Stimulated activated CD8-positive, alpha-beta memory T cell treated with anti-CD3 and anti-CD28 coated beads, Interleukin-12 subunit alpha, Interleukin-12 subunit beta, amount 100 ng/mL, for 1 hour (primary cell): ENCODE measurements at regions not wholly inside any gene's neighbourhood (a gene's known extent, or its start where the extent isn't known, plus 50 kb on each side); places are given as distances from the start of the nearest gene placed in this dataset.

Source experiments
- DNase-seq: peaks from one replicate; pipeline ENCODE4 v3.0.0-alpha.2; 2020; ENCODE audit warnings: low read depth

- no peak for DNase-seq
Observed at GRCh38 chr13:109859216-109859835, 72.9 kb upstream of the IRS2 start.

- DNase-seq, result no peak
Observed at GRCh38 chr13:109858319-109858718, 71.9 kb upstream of the IRS2 start.

- no peak for DNase-seq
Observed at GRCh38 chr13:109857803-109858202, 71.4 kb upstream of the IRS2 start.

GRCh38 chr13:109857325-109857724 lies 70.9 kb upstream of the IRS2 start:
- DNase-seq, result no peak

GRCh38 chr13:109856350-109856749 lies 70.0 kb upstream of the IRS2 start:
- no peak for DNase-seq

- no peak for DNase-seq
Observed at GRCh38 chr13:109853153-109853552, 66.8 kb upstream of the IRS2 start.

- DNase-seq, result no peak
Observed at GRCh38 chr13:109846185-109846584, 59.8 kb upstream of the IRS2 start.

GRCh38 chr13:109844396-109844795 lies 58.0 kb upstream of the IRS2 start:
- no peak for DNase-seq

- DNase-seq, result no peak
Observed at GRCh38 chr13:109843695-109844094, 57.3 kb upstream of the IRS2 start.

GRCh38 chr13:109842212-109842920 lies 56.0 kb upstream of the IRS2 start:
- no peak for DNase-seq

- no peak for DNase-seq
Observed at GRCh38 chr13:109840893-109841287, 54.5 kb upstream of the IRS2 start.

GRCh38 chr13:109840201-109840892 lies 54.0 kb upstream of the IRS2 start:
- DNase-seq, result no peak

- DNase-seq, result no peak
Observed at GRCh38 chr13:109836629-109837607, 50.5 kb upstream of the IRS2 start.
